ENCODE measurements at regions not wholly inside any gene's neighbourhood (a gene's known extent, or its start where the extent isn't known, plus 50 kb on each side); places are given as distances from the start of the nearest gene placed in this dataset.

- no peak for DNase-seq (ENCODE audit: low read depth)
- no peak overlapping the region for H3K4me3 ChIP-seq (ENCODE audit: control insufficient read depth, low read depth, low read length)
- TF ChIP-seq, protein P1, sequence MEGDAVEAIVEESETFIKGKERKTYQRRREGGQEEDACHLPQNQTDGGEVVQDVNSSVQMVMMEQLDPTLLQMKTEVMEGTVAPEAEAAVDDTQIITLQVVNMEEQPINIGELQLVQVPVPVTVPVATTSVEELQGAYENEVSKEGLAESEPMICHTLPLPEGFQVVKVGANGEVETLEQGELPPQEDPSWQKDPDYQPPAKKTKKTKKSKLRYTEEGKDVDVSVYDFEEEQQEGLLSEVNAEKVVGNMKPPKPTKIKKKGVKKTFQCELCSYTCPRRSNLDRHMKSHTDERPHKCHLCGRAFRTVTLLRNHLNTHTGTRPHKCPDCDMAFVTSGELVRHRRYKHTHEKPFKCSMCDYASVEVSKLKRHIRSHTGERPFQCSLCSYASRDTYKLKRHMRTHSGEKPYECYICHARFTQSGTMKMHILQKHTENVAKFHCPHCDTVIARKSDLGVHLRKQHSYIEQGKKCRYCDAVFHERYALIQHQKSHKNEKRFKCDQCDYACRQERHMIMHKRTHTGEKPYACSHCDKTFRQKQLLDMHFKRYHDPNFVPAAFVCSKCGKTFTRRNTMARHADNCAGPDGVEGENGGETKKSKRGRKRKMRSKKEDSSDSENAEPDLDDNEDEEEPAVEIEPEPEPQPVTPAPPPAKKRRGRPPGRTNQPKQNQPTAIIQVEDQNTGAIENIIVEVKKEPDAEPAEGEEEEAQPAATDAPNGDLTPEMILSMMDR (conservative IDR thresholded peaks at IDR 0.05; ENCODE audit: control insufficient read depth, insufficient read depth, low read depth, low read length): no peak
Observed at GRCh38 chr7:1320616-1321240, 88.1 kb downstream of the UNCX start.

GRCh38 chr7:1321411-1322239 lies 89.0 kb downstream of the UNCX start:
- TF ChIP-seq, protein P1 (conservative IDR thresholded peaks at IDR 0.05; ENCODE audit: control insufficient read depth, insufficient read depth, low read depth, low read length): no peak
- DNase-seq (ENCODE audit: low read depth): no peak
- H3K4me3 ChIP-seq (ENCODE audit: control insufficient read depth, low read depth, low read length): no peak overlapping the region

DNA sequence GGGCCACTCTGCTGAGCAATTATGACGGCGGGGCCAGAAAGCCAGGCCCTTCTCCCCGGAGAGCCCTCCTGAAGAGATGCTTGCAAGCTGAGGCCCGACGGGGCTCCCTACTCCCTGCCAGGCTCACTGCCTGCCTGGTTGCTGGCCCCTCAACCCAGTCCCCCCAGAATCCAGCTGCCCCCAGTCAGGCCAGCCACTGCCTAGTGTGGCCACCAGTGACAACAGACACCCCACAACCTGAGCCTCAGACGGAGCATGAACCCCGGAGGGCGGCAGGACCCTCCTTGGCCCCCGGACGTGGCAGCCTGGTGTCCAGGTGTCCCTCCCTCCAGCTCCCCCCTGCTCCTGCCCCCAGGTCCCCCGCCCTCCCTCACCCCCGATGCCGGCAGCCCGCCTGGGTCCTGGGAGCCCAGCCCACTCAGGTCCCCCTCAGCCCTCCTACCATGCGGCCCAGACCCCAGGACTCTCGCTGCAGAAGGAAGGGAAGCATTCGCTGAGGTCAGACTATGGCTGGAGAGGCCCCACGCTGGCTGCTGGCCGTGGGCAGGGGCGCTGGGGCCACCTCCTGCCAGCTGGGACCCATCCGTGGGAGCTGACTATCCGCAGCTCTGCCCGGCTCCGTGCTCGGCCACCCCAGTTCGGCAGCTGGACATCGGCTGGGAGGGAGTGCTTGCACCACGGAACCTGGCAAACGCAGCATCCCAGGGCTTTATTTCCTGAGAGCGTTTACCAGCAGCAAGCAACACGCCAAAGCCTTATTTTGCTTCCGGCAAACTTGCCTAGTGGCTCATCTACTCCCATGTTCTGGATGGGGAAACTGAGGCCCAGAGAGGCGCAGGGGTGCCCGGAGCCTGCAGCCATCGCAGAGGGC lies 89.8 kb downstream of the UNCX start:
- no peak for DNase-seq (ENCODE audit: low read depth)
- TF ChIP-seq, protein P1 (conservative IDR thresholded peaks at IDR 0.05; ENCODE audit: control insufficient read depth, insufficient read depth, low read depth, low read length): no peak
- H3K4me3 ChIP-seq (ENCODE audit: control insufficient read depth, low read depth, low read length): no peak overlapping the region

- no peak for DNase-seq (ENCODE audit: low read depth)
- no peak overlapping the region for H3K4me3 ChIP-seq (ENCODE audit: control insufficient read depth, low read depth, low read length)
- TF ChIP-seq, protein P1 (conservative IDR thresholded peaks at IDR 0.05; ENCODE audit: control insufficient read depth, insufficient read depth, low read depth, low read length): no peak
Observed at GRCh38 chr7:1323178-1324027, 90.7 kb downstream of the UNCX start.

DNA sequence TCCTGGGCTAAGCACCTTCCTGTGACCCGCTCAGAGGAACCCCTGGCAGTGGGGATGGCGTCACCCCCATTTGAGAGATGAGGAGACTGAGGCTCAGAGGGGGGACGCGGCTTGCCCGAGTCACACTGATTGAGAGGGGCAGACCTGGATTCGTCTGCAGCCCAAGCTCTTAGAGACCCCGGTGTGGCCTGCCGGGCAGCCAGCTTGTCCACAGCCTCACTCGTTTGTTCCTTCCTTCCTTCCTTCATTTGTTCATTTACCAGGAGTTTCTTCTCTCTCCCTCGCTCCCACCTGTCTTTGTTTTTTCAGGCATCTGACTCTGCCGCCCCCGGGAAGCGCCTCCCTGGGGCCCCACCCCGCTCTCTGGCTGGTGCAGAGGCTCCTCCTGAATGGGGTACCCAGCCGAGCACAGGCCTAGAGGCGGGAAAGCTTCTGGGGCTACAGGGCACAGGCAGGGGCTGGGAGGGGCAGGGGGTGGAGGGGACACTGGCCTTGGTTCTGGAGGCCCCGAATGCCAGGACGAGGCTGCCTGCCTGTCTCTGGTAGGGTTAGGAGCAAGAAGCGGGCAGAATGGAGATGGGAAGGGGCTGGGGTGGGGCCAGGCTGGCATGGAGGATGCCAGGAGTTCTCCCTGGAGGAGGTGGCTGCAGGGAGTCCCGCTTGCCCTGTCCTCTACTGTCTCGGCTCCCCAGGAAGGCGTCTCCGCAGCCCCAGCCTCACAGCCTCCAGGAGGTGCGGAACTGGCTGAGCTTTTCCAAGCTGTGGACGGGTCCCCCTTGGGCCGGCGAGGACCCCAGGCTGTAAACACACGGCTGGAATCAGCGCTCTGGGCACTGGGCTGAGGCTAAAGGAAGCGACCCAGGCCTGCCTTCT lies 91.6 kb downstream of the UNCX start:
- TF ChIP-seq, protein P1 (conservative IDR thresholded peaks at IDR 0.05; ENCODE audit: control insufficient read depth, insufficient read depth, low read depth, low read length): no peak
- no peak overlapping the region for H3K4me3 ChIP-seq (ENCODE audit: control insufficient read depth, low read depth, low read length)
- no peak for DNase-seq (ENCODE audit: low read depth)

Data from fibroblast of mammary gland (primary cell).